HEK293 (cell line): ENCODE measurements at regions not wholly inside any gene's neighbourhood (a gene's known extent, or its start where the extent isn't known, plus 50 kb on each side); places are given as distances from the start of the nearest gene placed in this dataset.

Source experiments
- CTCF ChIA-PET: fragments of 350-600 bp; formaldehyde crosslinking; extraction: SDS; loops from one replicate; lab custom pipeline; 2021; ENCODE audit warnings: antibody characterized with exemption; lab: Yijun Ruan, JAX
- POLR2A ChIA-PET: fragments of 300-600 bp; formaldehyde crosslinking; extraction: SDS; loops from one replicate; lab custom pipeline; 2020; ENCODE audit warnings: antibody characterized with exemption, inconsistent platforms; lab: Yijun Ruan, JAX
- H3K27ac ChIP-seq: fragments of 200-500 bp; sonication (Bioruptor generic); 2 replicates; pipeline ENCODE4 v1.5.1; 2014; ENCODE audit warnings: low read depth, low read length, control low read depth, inconsistent platforms; ENCODE audit errors: extremely low read depth
- H3K36me3 ChIP-seq, 2 experiments: fragments of 200-500 bp in 1 of 2; sonication (Bioruptor generic) in 1 of 2; 1 replicate in 1 of 2; 2 replicates in 1 of 2; pipeline ENCODE4 v1.5.1; 2014 to 2017; ENCODE audit warnings: inconsistent platforms in 2 of 2, low read length in 2 of 2; ENCODE audit not compliant: control insufficient read depth in 2 of 2, insufficient read depth in 1 of 2
- H3K4me1 ChIP-seq: fragments of 200-500 bp; sonication (Bioruptor generic); 2 replicates; pipeline ENCODE4 v1.5.1; 2014; ENCODE audit warnings: mild to moderate bottlenecking, low read length, inconsistent platforms; ENCODE audit not compliant: control insufficient read depth, insufficient read depth
- H3K4me3 ChIP-seq: 2 replicates; pipeline ENCODE4 v1.5.1; 2011; ENCODE audit warnings: low read depth, mild to moderate bottlenecking, control low read depth, low read length, moderate library complexity
- H3K9me3 ChIP-seq: fragments of 200-500 bp; sonication (Bioruptor generic); 2 replicates; pipeline ENCODE4 v1.5.1; 2014; ENCODE audit warnings: low read depth, low read length, inconsistent platforms; ENCODE audit not compliant: control insufficient read depth, insufficient read depth
- EGR2 ChIP-seq: fragments of 450-650 bp; formaldehyde crosslinking; IDR thresholded peaks from 2 replicates; pipeline ENCODE4 v1.5.1; 2016; ENCODE audit warnings: low read depth, missing biosample characterization, missing genetic modification characterization
- KLF8 ChIP-seq: fragments of 450-650 bp; formaldehyde crosslinking; IDR thresholded peaks from 2 replicates; pipeline ENCODE4 v1.5.1; 2016; ENCODE audit warnings: missing biosample characterization, missing genetic modification characterization
- SCRT2 ChIP-seq: fragments of 450-650 bp; formaldehyde crosslinking; IDR thresholded peaks from 2 replicates; pipeline ENCODE4 v1.5.1; 2016; ENCODE audit warnings: missing biosample characterization, missing genetic modification characterization
- ZFP41 ChIP-seq: fragments of 450-650 bp; formaldehyde crosslinking; IDR thresholded peaks from 2 replicates; pipeline ENCODE4 v1.5.1; 2016; ENCODE audit warnings: missing biosample characterization, missing genetic modification characterization, borderline replicate concordance
- ZNF214 ChIP-seq: fragments of 450-650 bp; formaldehyde crosslinking; IDR thresholded peaks from 2 replicates; pipeline ENCODE4 v1.5.1; 2017; ENCODE audit warnings: missing biosample characterization, mild to moderate bottlenecking, missing genetic modification characterization, borderline replicate concordance
- ZNF274 ChIP-seq, 2 experiments: fragments of 200-500 bp in 1 of 2; fragments of 450-650 bp in 1 of 2; sonication (Bioruptor generic) in 1 of 2; formaldehyde crosslinking in 1 of 2; IDR thresholded peaks; 2 replicates each; pipeline versions ENCODE4 v1.5.1 to v1.6.1; 2014 to 2016; ENCODE audit warnings: borderline replicate concordance in 1 of 2, inconsistent platforms in 1 of 2, low read length in 1 of 2, missing biosample characterization in 1 of 2, missing genetic modification characterization in 1 of 2
- ZNF37A ChIP-seq: fragments of 450-650 bp; IDR thresholded peaks from 2 replicates; pipeline ENCODE4 v1.5.1; 2018; ENCODE audit warnings: missing biosample characterization, missing genetic modification characterization
- ZNF394 ChIP-seq: fragments of 450-650 bp; formaldehyde crosslinking; IDR thresholded peaks from 2 replicates; pipeline ENCODE4 v1.5.1; 2016; ENCODE audit warnings: missing biosample characterization, missing genetic modification characterization, mild to moderate bottlenecking, moderate library complexity, borderline replicate concordance
- ZNF664 ChIP-seq: fragments of 450-650 bp; formaldehyde crosslinking; IDR thresholded peaks from 2 replicates; pipeline ENCODE4 v1.5.1; 2016; ENCODE audit warnings: missing biosample characterization, missing genetic modification characterization
- ZNF747 ChIP-seq: fragments of 450-650 bp; formaldehyde crosslinking; IDR thresholded peaks from 2 replicates; pipeline ENCODE4 v1.5.1; 2016; ENCODE audit warnings: missing biosample characterization, missing genetic modification characterization
- ZNF837 ChIP-seq: fragments of 450-650 bp; formaldehyde crosslinking; IDR thresholded peaks from 2 replicates; pipeline ENCODE4 v1.5.1; 2016; ENCODE audit warnings: missing biosample characterization, missing genetic modification characterization
- TF ChIP-seq, protein P1 (sequence below): fragments of 450-650 bp; formaldehyde crosslinking; IDR thresholded peaks from 2 replicates; pipeline ENCODE4 v1.5.1; 2017; ENCODE audit warnings: missing biosample characterization, missing genetic modification characterization
- TF ChIP-seq, protein P2 (sequence below): fragments of 450-650 bp; formaldehyde crosslinking; IDR thresholded peaks from 2 replicates; pipeline ENCODE4 v1.5.1; 2016; ENCODE audit warnings: missing biosample characterization, missing genetic modification characterization
- TF ChIP-seq, protein P3 (sequence below): fragments of 450-650 bp; formaldehyde crosslinking; IDR thresholded peaks from 2 replicates; pipeline ENCODE4 v1.5.1; 2016; ENCODE audit warnings: missing biosample characterization, missing genetic modification characterization, borderline replicate concordance
- TF ChIP-seq, protein P4 (sequence below): fragments of 450-650 bp; formaldehyde crosslinking; IDR thresholded peaks from 2 replicates; pipeline ENCODE4 v1.5.1; 2016; ENCODE audit warnings: missing biosample characterization, missing genetic modification characterization, low read depth

DNA sequence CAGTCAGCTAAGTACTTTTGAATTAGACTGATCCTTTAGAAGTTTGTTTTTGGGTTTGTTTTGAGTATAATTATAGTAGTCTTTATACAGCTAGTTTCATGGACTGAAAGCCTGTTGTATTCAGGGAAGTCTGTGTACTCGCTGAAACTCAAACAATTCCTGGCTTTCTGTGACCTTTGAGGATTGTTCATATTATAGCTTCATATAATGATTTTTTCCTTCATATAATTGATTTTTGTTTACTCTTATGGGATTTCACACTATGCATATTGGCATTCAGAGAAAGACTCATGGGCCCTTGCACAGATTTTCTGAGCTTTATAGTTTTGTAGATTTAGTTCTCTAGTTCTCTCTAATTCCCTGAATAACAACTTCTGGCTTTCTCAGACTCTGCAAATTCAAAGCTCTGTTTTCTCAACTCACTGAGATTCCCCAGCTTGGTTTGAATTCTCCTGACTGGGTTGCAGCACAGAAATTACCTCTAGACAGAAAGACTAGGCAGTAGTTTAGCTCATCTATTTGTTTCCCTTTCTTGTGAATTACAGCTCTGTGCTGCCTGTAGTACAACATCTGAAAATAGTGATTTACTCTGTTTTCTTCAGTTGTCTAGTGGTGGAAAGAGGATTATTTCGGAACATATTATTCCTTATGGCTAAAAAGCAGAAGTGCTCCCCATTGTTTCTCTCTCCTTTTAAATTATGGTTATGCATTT is 495.9 kb upstream of the CNTNAP5 start:
- no peaks in the 10 kb centered on the region for H3K36me3 ChIP-seq
- H3K4me3 ChIP-seq: no peak overlapping the region
- TF ChIP-seq, protein P1, sequence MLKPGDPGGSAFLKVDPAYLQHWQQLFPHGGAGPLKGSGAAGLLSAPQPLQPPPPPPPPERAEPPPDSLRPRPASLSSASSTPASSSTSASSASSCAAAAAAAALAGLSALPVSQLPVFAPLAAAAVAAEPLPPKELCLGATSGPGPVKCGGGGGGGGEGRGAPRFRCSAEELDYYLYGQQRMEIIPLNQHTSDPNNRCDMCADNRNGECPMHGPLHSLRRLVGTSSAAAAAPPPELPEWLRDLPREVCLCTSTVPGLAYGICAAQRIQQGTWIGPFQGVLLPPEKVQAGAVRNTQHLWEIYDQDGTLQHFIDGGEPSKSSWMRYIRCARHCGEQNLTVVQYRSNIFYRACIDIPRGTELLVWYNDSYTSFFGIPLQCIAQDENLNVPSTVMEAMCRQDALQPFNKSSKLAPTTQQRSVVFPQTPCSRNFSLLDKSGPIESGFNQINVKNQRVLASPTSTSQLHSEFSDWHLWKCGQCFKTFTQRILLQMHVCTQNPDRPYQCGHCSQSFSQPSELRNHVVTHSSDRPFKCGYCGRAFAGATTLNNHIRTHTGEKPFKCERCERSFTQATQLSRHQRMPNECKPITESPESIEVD (tag by site-specific recombination): no peak
- TF ChIP-seq ZNF274 (IDR thresholded peaks at IDR 0.05; ENCODE audit: low read length) (no peak), ZNF274 (tag by site-specific recombination; IDR thresholded peaks at IDR 0.05; ENCODE audit: borderline replicate concordance) (no peak), SCRT2 (no peak)
- TF ChIP-seq, protein P2, sequence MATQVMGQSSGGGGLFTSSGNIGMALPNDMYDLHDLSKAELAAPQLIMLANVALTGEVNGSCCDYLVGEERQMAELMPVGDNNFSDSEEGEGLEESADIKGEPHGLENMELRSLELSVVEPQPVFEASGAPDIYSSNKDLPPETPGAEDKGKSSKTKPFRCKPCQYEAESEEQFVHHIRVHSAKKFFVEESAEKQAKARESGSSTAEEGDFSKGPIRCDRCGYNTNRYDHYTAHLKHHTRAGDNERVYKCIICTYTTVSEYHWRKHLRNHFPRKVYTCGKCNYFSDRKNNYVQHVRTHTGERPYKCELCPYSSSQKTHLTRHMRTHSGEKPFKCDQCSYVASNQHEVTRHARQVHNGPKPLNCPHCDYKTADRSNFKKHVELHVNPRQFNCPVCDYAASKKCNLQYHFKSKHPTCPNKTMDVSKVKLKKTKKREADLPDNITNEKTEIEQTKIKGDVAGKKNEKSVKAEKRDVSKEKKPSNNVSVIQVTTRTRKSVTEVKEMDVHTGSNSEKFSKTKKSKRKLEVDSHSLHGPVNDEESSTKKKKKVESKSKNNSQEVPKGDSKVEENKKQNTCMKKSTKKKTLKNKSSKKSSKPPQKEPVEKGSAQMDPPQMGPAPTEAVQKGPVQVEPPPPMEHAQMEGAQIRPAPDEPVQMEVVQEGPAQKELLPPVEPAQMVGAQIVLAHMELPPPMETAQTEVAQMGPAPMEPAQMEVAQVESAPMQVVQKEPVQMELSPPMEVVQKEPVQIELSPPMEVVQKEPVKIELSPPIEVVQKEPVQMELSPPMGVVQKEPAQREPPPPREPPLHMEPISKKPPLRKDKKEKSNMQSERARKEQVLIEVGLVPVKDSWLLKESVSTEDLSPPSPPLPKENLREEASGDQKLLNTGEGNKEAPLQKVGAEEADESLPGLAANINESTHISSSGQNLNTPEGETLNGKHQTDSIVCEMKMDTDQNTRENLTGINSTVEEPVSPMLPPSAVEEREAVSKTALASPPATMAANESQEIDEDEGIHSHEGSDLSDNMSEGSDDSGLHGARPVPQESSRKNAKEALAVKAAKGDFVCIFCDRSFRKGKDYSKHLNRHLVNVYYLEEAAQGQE (tag by site-specific recombination): no peak
- no peaks in the 10 kb centered on the region for H3K9me3 ChIP-seq
- H3K4me1 ChIP-seq: no peaks in the 10 kb centered on the region
- ChIA-PET POLR2A (no interaction called here), CTCF (no interaction called here)
- H3K27ac ChIP-seq: no peak overlapping the region

DNA sequence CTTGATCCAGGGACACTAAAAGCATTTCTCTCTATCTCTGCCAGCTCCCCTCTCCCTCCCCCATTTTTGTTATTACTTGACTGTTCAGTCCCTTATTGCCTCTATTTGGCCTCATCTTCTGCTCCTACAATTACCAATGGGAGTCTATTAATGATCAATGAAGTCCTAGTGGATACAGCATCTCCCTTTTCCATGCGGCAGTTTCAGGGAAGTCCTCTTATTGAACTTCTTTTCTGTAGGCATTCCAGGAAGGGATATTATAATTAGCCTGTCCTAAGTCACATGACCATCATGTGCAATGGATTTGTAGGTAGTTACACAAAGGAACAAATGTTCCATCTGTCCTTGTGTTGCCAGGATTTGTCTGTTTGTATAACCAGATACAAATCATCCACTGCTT is 495.1 kb upstream of the CNTNAP5 start:
- Histone ChIP-seq H3K4me1 (no peaks in the 10 kb centered on the region), H3K9me3 (no peaks in the 10 kb centered on the region), H3K27ac (no peak overlapping the region), H3K36me3 (no peaks in the 10 kb centered on the region), H3K4me3 (no peak overlapping the region)
- CTCF ChIA-PET: no interaction called here
- TF ChIP-seq ZNF214 (tag by site-specific recombination) (no peak), KLF8 (tag by site-specific recombination) (no peak), ZNF37A (tag by site-specific recombination) (no peak), ZNF747 (no peak), ZNF837 (tag by site-specific recombination) (no peak)
- TF ChIP-seq, all 188 proteins: peak for 0
- POLR2A ChIA-PET: no interaction called here

DNA sequence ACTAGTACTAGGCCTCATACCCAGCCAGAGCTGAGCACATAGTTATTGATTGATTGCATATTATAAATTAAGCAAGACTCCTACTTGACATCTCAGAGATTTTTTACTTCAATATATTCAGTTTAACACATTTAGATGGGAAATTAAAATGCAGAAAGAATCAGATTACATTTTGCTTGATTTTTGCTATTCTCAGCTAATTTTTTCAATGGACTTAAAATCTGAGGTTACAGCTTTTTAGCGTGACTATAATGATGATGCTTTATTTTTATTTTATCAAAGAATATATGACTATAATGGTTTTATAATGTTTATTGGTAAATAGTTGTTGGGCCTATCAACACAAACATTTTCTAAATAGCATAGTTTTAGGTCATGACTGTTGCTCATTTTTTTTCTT is 493.0 kb upstream of the CNTNAP5 start:
- POLR2A ChIA-PET: no interaction called here
- H3K9me3 ChIP-seq: no peaks in the 10 kb centered on the region
- CTCF ChIA-PET: no interaction called here
- TF ChIP-seq, protein P3, sequence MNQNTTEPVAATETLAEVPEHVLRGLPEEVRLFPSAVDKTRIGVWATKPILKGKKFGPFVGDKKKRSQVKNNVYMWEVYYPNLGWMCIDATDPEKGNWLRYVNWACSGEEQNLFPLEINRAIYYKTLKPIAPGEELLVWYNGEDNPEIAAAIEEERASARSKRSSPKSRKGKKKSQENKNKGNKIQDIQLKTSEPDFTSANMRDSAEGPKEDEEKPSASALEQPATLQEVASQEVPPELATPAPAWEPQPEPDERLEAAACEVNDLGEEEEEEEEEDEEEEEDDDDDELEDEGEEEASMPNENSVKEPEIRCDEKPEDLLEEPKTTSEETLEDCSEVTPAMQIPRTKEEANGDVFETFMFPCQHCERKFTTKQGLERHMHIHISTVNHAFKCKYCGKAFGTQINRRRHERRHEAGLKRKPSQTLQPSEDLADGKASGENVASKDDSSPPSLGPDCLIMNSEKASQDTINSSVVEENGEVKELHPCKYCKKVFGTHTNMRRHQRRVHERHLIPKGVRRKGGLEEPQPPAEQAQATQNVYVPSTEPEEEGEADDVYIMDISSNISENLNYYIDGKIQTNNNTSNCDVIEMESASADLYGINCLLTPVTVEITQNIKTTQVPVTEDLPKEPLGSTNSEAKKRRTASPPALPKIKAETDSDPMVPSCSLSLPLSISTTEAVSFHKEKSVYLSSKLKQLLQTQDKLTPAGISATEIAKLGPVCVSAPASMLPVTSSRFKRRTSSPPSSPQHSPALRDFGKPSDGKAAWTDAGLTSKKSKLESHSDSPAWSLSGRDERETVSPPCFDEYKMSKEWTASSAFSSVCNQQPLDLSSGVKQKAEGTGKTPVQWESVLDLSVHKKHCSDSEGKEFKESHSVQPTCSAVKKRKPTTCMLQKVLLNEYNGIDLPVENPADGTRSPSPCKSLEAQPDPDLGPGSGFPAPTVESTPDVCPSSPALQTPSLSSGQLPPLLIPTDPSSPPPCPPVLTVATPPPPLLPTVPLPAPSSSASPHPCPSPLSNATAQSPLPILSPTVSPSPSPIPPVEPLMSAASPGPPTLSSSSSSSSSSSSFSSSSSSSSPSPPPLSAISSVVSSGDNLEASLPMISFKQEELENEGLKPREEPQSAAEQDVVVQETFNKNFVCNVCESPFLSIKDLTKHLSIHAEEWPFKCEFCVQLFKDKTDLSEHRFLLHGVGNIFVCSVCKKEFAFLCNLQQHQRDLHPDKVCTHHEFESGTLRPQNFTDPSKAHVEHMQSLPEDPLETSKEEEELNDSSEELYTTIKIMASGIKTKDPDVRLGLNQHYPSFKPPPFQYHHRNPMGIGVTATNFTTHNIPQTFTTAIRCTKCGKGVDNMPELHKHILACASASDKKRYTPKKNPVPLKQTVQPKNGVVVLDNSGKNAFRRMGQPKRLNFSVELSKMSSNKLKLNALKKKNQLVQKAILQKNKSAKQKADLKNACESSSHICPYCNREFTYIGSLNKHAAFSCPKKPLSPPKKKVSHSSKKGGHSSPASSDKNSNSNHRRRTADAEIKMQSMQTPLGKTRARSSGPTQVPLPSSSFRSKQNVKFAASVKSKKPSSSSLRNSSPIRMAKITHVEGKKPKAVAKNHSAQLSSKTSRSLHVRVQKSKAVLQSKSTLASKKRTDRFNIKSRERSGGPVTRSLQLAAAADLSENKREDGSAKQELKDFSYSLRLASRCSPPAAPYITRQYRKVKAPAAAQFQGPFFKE (tag by site-specific recombination): no peak
- no peak for TF ChIP-seq ZNF664 (tag by site-specific recombination)
- TF ChIP-seq, protein P4, sequence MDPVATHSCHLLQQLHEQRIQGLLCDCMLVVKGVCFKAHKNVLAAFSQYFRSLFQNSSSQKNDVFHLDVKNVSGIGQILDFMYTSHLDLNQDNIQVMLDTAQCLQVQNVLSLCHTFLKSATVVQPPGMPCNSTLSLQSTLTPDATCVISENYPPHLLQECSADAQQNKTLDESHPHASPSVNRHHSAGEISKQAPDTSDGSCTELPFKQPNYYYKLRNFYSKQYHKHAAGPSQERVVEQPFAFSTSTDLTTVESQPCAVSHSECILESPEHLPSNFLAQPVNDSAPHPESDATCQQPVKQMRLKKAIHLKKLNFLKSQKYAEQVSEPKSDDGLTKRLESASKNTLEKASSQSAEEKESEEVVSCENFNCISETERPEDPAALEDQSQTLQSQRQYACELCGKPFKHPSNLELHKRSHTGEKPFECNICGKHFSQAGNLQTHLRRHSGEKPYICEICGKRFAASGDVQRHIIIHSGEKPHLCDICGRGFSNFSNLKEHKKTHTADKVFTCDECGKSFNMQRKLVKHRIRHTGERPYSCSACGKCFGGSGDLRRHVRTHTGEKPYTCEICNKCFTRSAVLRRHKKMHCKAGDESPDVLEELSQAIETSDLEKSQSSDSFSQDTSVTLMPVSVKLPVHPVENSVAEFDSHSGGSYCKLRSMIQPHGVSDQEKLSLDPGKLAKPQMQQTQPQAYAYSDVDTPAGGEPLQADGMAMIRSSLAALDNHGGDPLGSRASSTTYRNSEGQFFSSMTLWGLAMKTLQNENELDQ: no peak
- no peak for TF ChIP-seq ZFP41 (tag by site-specific recombination)
- TF ChIP-seq ZNF394: no peak
- TF ChIP-seq EGR2 (tag by site-specific recombination): no peak

More for the DNA sequence above, 493.0 kb upstream of the CNTNAP5 start:
- H3K36me3 ChIP-seq: no peaks in the 10 kb centered on the region
- H3K4me3 ChIP-seq: no peak overlapping the region
- no peak overlapping the region for H3K27ac ChIP-seq
- no peaks in the 10 kb centered on the region for H3K4me1 ChIP-seq
